CD1c-positive myeloid dendritic cell (primary cell): ENCODE measurements at regions not wholly inside any gene's neighbourhood (a gene's known extent, or its start where the extent isn't known, plus 50 kb on each side); places are given as distances from the start of the nearest gene placed in this dataset.

ENCODE experiments used
- DNase-seq: peaks from one replicate; pipeline ENCODE4 v3.0.0-alpha.2; 2016; ENCODE audit errors: extremely low spot score

DNA sequence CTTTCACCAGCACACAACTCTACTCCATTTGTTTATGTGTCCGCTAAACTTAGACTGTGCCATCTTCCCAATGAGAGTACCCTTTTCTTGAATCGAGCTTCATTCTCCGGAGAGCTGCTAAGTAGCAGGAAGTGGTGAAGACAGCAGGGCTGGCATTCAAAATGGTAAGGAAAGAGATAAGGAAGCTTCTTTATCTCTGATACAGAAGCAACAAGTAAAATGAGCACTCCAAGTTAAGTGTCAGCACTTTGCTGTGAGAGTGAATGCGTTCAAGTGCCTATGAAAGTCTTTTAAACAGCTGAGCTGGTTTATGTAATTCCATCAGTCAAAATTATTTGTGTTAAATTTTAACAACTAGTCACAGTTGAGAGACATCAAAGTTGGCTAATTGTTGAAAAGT, 386.8 kb upstream of the PTPRD start:
- no peak for DNase-seq

GRCh38 chr9:11001546-11001945, 388.7 kb upstream of the PTPRD start:
- no peak for DNase-seq

- DNase-seq, result no peak
These were observed 389.9 kb upstream of the PTPRD start for GRCh38 chr9:11002705-11003104.

DNA sequence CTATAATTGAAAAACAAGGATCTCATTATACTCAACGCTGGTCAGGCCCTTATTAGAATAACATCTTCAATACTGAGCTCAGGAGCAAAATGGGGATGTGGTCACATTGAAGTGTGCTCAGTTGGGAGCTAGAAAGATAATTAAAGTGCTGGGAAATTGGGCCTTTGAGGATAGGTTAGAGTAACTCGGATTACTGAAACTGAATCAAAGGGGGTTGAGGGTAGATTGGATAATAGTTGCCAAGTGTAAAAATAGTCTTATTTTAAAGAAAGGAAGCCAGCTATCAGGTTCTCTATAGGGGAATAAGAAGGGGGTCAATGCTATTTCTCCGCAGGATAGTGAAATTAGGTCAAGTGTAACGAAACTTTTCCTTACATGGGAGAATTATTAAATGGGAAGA, 391.0 kb upstream of the PTPRD start:
- DNase-seq, result no peak

DNA sequence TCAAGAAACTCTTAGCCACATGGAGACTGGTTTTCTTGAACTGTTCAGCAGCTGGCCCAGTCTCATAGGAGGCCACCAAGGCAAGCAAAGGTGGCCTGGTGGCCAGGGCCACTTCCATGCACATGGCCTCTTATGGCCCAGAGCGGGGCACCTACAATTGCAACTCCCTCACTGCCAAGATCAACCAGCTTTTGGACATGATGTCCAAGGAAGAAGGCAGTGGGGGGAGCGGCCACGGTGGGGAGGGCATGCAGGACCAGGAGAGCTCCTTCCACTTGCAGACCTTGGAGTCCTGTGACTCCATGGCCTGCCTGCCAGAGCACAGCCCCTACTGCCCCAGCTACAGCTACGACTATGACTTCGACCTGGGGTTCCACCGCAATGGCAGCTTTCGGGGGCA, 398.9 kb upstream of the PTPRD start:
- no peak for DNase-seq

GRCh38 chr9:11016081-11016480, 403.3 kb upstream of the PTPRD start:
- no peak for DNase-seq

DNA sequence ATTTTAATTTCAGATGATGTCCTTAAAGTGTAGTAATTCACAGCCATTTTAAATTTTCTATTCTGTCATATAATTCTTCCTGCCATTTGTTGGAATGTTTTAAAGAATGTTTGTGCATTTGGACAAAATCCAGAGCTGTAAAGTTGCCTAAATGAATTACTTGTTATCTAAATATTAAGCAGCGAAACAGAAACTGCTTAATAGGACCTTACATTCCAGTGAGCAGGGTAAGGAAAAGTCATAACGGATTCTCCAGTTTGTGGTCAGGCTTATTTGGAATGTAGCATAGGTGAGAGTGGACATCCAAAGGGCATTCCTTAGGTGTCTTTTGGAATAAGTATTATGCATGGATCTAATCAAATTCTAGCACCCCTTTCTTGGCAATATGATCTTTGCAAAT, 410.4 kb upstream of the PTPRD start:
- DNase-seq, result no peak

GRCh38 chr9:11025775-11026174, 413.0 kb upstream of the PTPRD start:
- no peak for DNase-seq

DNA sequence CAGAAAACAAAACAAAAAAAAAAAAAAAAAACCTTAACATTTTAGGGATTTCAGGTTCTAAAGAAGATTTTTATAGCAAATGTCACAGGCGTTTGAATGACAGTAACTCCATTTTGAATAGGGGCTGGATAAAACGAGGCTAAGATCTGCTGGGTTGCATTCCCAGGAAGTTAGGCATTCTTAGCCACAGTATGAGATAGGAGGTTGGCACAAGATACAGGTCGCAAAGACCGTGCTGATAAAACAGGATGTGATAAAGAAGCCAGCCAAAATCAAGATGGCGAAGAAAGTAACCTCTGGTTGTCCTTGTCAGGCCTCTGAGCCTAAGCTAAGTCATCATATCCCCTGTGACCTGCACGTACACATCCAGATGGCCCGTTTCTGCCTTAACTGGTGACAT, 425.6 kb upstream of the PTPRD start:
- DNase-seq, result no peak

DNA sequence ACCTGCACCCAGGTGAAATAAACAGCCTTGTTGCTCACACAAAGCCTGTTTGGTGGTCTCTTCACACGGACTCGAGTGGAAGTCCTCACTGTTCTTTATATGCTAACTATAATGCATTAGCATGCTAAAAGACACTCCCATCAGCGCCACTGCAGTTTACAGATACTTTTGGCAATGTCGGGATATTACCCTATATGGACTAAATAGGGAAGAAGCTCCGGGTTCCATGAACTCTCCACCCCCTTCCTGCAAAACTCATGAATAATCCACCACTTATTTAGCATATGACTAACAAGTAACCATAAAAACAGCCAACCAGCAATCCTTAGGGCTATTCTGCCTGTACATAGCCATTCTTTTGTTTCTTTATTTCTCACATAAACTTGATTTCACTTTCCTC, 426.2 kb upstream of the PTPRD start:
- DNase-seq, result no peak

DNA sequence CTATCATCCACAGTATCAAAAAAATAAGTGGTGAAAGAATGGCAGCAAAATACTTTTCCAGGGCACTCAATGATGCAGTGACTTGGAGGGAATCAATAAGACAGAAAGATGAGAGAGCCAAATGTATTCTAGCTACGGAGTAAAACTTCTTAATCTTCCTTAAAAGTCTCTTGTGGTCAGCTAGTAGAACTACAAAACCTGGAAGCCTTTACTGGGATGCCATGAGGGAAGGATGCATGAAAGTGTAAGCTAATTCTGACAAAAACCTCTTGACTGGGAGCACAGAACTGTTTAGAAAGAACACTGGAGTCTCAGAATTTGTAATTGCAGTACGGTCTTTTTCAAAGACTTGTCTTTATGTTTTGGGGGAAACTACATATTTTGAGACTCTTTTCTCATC, 432.8 kb upstream of the PTPRD start:
- no peak for DNase-seq

DNA sequence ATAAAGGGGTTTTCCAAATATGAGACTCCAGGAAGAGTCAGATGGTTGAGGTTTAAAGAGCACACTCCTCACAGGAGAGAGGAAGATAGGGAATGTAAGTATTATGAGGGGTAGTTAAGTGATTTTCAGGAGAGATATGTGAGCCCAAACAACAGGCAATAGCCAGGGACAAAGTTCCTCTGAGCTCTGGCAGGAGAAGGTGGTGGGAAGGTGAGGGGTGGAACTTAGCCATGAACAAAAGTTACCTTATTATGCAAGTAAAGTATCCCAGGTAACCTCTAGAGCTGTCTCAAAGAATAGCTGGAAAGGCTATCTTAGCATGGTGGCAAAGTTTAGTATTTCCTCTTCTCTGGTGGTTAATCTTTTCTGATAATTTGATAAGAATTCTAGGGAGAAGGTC, 450.5 kb upstream of the PTPRD start:
- no peak for DNase-seq

DNA sequence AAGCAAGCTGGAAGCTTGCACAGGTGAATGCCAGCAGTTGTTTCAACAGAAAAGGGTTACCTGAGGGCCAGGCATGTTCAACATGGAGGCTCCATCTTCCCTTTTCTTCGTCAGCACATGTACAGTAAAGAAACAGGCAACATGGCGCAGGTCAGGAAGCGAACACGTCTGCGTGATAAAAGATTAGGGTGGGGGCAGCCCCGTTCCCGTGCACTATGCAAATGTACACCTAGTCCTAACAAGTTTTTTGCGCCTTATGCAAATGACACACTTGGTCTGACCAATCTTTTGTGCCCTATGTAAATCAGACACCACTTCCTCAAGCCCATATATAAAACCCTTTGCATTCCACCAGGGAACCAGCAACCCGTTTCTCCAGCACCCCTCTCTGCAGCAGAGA, 452.1 kb upstream of the PTPRD start:
- DNase-seq, result no peak

DNA sequence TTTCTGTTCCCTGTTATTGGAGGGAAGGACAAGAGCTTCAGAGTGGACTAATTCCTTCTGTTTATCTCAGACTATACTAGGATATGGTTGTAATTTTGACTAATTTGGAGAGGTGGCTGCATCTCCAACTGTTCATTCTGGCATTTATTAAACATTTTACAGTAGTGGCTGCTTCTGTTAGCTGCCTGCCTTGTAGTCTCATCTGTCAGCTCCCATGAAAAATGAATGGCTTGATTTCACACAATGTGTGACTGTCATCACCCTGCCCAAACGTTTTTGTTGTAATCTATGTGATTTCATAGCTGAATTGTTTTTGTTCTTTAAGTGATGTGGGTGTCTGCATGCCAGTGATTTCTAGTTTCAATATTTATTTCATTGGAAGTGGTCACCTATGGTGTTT, 459.4 kb upstream of the PTPRD start:
- DNase-seq, result no peak

GRCh38 chr9:11086561-11086960, 473.8 kb upstream of the PTPRD start:
- DNase-seq, result no peak

GRCh38 chr9:11088821-11089374, 476.1 kb upstream of the PTPRD start:
- DNase-seq, result no peak

- DNase-seq, result no peak
These were observed 480.2 kb upstream of the PTPRD start for GRCh38 chr9:11092974-11093373.

DNA sequence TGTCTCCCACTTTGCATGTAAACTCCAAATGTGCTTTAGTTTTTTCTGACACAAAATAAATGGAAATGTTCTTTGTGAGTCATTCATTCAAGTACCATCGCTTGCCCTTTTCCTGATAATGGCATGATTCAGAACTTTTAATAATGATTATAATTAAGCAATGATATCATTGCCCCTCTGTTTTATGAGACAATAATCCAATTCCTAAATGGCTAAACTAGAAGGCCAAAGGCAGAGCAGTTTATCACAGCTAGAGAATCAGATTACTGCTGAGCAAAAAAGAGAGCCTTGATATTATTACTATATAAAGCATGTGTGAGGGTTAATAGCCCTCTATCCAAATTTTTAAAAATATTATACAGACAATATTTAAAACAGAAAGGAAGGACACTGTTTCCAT, 484.2 kb upstream of the PTPRD start:
- DNase-seq, result no peak

DNA sequence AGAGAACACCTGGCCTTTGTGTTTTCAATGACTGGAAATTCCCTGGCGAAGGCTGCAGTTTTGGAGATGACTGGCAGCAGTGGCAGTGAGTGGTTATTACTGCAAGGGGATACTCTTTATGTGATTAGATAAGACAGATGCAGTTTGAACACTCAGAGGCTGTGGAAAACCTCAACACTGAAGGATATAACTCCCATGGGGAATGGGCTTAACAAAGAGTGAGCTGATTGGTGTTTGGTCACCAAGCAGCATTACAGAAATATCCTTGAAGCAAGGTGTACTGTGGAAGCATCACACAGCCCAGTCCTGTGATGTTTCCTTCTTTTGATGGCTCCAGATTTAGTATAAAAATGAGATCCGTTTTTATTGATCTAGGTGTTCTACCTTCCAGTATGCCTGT, 490.7 kb upstream of the PTPRD start:
- DNase-seq, result no peak

DNA sequence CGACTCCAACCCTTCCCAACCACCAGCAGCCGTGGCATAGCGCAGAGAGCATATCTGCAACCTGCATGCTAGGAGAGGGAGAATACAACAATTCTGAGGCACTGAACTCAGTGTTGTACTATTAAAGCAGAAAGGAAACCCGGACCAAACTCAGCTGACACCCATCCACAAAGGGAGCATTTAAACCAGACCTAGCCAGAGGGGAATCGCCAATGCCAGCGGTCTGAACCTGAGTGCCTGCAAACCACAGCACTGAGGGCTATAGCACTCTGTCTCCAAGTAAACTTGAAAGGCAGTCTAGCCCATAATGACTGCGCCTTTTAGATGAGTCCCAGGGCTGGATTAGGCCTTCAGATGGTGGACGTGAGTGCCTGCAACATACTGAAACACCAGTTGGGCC, 494.4 kb upstream of the PTPRD start:
- DNase-seq, result no peak

- DNase-seq, result no peak
These were observed 515.4 kb upstream of the PTPRD start for GRCh38 chr9:11128156-11128555.

- no peak for DNase-seq
These were observed 523.0 kb upstream of the PTPRD start for GRCh38 chr9:11135851-11136250.

GRCh38 chr9:11141357-11141756, 528.6 kb upstream of the PTPRD start:
- no peak for DNase-seq

GRCh38 chr9:11142965-11143738, 530.4 kb upstream of the PTPRD start:
- no peak for DNase-seq
